Lung (tissue), 11 donors: ENCODE measurements at regions not wholly inside any gene's neighbourhood (a gene's known extent, or its start where the extent isn't known, plus 50 kb on each side); places are given as distances from the start of the nearest gene placed in this dataset.

Experiments
- ATAC-seq: fragments of 200-7000 bp; cut with Tn5 transposase; one replicate; pipeline ENCODE4 v1.9.1; 2020; ENCODE audit warnings: moderate number of reproducible peaks; ENCODE audit not compliant: insufficient read depth, low FRiP score
- DNase-seq, 3 donors: peaks; one replicate each; pipeline ENCODE4 v3.0.0-alpha.2; 2013 to 2017
- H3K27ac ChIP-seq, 2 donors: one replicate each; pipeline ENCODE4 v1.5.1; 2013; ENCODE audit warnings: mild to moderate bottlenecking in 2 of 2, moderate library complexity in 2 of 2, control low read depth in 1 of 2, inconsistent platforms in 1 of 2, low read depth in 1 of 2, low read length in 1 of 2
- H3K27me3 ChIP-seq, 3 donors: one replicate each; pipeline ENCODE4 v1.5.1; 2013; ENCODE audit warnings: low read length in 2 of 3; ENCODE audit not compliant: control insufficient read depth in 3 of 3, insufficient read depth in 3 of 3
- H3K36me3 ChIP-seq, 4 donors: one replicate each; pipeline ENCODE4 v1.5.1; 2013; ENCODE audit warnings: low read length in 4 of 4, mild to moderate bottlenecking in 1 of 4, moderate library complexity in 1 of 4; ENCODE audit not compliant: control insufficient read depth in 4 of 4, insufficient read depth in 4 of 4
- H3K4me1 ChIP-seq, 5 donors: one replicate each; pipeline ENCODE4 v1.5.1; 2013; ENCODE audit warnings: low read length in 5 of 5, mild to moderate bottlenecking in 2 of 5, moderate library complexity in 1 of 5; ENCODE audit not compliant: control insufficient read depth in 5 of 5, insufficient read depth in 5 of 5
- H3K4me3 ChIP-seq: one replicate; pipeline ENCODE4 v1.5.1; 2013; ENCODE audit warnings: mild to moderate bottlenecking, control low read depth, moderate library complexity
- H3K9ac ChIP-seq, 2 donors: one replicate each; pipeline ENCODE4 v1.5.1; 2013; ENCODE audit warnings: low read length in 2 of 2, control low read depth in 1 of 2; ENCODE audit not compliant: insufficient read depth in 1 of 2
- H3K9me3 ChIP-seq, 4 donors: one replicate each; pipeline ENCODE4 v1.5.1; 2013; ENCODE audit warnings: low read length in 3 of 4, mild to moderate bottlenecking in 1 of 4, moderate library complexity in 1 of 4; ENCODE audit not compliant: control insufficient read depth in 4 of 4, insufficient read depth in 3 of 4
- WGBS, 2 donors: extraction: QIAGEN DNeasy Blood & Tissue Kit; methylation state at CpG; one replicate each; pipeline ENCODE4 v1.1.7; 2013; 5-methylcytosine and 5-hydroxymethylcytosine counted together
- TF ChIP-seq, protein P1 (sequence below): IDR thresholded peaks from 2 replicates; pipeline ENCODE4 v1.5.1; 2012; ENCODE audit warnings: mild to moderate bottlenecking; ENCODE audit errors: control extremely low read depth, extremely low read depth
- donor health status: control.
- donor health status: control.
- donor health status: Bipolar disorder and iron deficiency.
- donor health status: healthy.
- donor health status: DM: yes; HTN: yes; CAD: no.

DNA sequence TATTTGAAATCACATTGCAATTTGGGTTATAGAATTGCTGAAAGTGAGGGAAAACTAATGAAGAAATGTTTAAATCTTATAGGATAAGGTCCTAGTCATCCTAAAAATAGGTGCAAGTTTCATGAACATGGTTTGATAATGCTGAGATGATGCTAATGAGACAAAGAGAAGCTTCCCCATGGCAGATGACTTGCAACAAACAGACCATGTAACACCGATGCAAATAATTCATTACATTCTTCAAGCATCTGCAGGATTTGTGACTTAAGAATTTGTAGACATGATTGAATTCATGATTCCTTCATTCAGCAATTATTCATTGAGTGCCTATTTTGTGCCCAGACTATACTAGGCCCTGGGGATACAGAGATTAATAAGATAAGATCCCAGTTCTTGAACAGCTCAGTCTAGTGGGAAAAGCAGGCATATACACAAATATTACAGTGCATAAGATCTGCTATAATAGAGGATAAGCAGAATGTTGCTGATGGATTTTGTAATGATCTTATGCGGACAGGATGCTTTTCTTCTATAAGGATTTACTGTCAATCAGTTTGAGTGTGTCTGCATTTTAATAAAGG lies 367.9 kb upstream of the GBE1 start:
- Histone ChIP-seq H3K4me3 (no peak overlapping the region), H3K9ac (no peak overlapping the region), H3K9me3 (no peaks in the 10 kb centered on the region), H3K4me1 (peaks cover 0 to 1% (median 0%) of the 10 kb centered on the region in 5 donors), H3K27ac (no peak overlapping the region), H3K27me3 (peaks cover 0 to 2% (median 0%) of the 10 kb centered on the region in 3 donors), H3K36me3 (no peaks in the 10 kb centered on the region)
- DNase-seq (no peak), ATAC-seq (no peak)
- TF ChIP-seq, protein P1, sequence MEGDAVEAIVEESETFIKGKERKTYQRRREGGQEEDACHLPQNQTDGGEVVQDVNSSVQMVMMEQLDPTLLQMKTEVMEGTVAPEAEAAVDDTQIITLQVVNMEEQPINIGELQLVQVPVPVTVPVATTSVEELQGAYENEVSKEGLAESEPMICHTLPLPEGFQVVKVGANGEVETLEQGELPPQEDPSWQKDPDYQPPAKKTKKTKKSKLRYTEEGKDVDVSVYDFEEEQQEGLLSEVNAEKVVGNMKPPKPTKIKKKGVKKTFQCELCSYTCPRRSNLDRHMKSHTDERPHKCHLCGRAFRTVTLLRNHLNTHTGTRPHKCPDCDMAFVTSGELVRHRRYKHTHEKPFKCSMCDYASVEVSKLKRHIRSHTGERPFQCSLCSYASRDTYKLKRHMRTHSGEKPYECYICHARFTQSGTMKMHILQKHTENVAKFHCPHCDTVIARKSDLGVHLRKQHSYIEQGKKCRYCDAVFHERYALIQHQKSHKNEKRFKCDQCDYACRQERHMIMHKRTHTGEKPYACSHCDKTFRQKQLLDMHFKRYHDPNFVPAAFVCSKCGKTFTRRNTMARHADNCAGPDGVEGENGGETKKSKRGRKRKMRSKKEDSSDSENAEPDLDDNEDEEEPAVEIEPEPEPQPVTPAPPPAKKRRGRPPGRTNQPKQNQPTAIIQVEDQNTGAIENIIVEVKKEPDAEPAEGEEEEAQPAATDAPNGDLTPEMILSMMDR, result no peak
- WGBS, 2 donors, result 61 to 75% methylated on average over 2 of the region's 2 CpGs

DNA sequence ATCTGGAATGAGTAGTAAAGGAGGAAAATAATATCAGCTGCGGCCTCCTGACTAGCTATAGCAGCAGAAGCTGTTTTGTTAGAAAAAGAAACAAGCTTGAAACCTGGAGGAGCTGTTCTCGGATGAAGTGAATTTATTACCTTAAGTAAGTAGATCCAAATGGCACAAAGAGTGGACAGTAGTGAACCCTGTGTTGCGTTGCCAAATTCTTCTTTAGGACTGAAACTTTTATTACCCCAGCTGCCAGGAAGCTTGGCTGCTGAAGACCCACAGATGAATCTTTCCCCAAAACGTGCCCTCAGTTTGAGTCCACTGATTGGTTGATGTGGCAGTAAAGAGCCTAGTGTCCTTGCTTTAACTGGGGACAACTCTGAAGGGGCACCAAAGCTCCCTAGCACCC lies 366.8 kb upstream of the GBE1 start:
- Histone ChIP-seq H3K27me3 (peaks cover 0 to 2% (median 0%) of the 10 kb centered on the region in 3 donors), H3K36me3 (no peaks in the 10 kb centered on the region), H3K27ac (no peak overlapping the region), H3K9ac (no peak overlapping the region), H3K9me3 (no peaks in the 10 kb centered on the region), H3K4me1 (peaks cover 0 to 1% (median 0%) of the 10 kb centered on the region in 5 donors), H3K4me3 (no peak overlapping the region)
- 84 to 87% methylated on average over 4 of the region's 4 CpGs for whole genome bisulfite sequencing, 2 donors
- no peak for ATAC-seq
- TF ChIP-seq, protein P1, result no peak
- DNase-seq, result no peak

- H3K9ac ChIP-seq, result no peak overlapping the region
- ATAC-seq, result no peak
- TF ChIP-seq, protein P1, result no peak
Measured at GRCh38 chr3:82122554-82123345, 361.3 kb upstream of the GBE1 start.

More at GRCh38 chr3:82122554-82123345, 361.3 kb upstream of the GBE1 start:
- H3K36me3 ChIP-seq, result no peaks in the 10 kb centered on the region
- H3K27me3 ChIP-seq, result no peaks in the 10 kb centered on the region
- H3K4me1 ChIP-seq, result no peaks in the 10 kb centered on the region
- no peak overlapping the region for H3K27ac ChIP-seq
- H3K9me3 ChIP-seq, result no peaks in the 10 kb centered on the region
- DNase-seq, result no peak
- WGBS, 2 donors, result 90 to 92% methylated on average over 7 of the region's 7 CpGs
- H3K4me3 ChIP-seq, result no peak overlapping the region
